ENCODE measurements at regions not wholly inside any gene's neighbourhood (a gene's known extent, or its start where the extent isn't known, plus 50 kb on each side); places are given as distances from the start of the nearest gene placed in this dataset.

- H3K4me1 ChIP-seq (replicated peaks; ENCODE audit: insufficient read depth) = no peaks in the 10 kb centered on the region
- POLR2A ChIA-PET (ENCODE audit: unreplicated experiment) = no interaction called here
- intact Hi-C loops (cut with micrococcal nuclease; ENCODE audit: unreplicated experiment) = no loop called here
- H3K4me2 ChIP-seq = no peak overlapping the region
- no peaks in the 10 kb centered on the region for H3F3A ChIP-seq (ENCODE audit: insufficient read depth, low read depth)
- no peak for TF ChIP-seq EZH2 (IDR thresholded peaks at IDR 0.05; ENCODE audit: low read depth)
- no peak for TF ChIP-seq CTCF (conservative IDR thresholded peaks at IDR 0.05)
- no peak overlapping the region for H3K4me3 ChIP-seq
- H4K20me1 ChIP-seq (ENCODE audit: insufficient read depth) = no peaks in the 10 kb centered on the region
- no TSS peak for BruUV-seq (replicated peaks)
- DNase-seq = no peak
- H3K9me3 ChIP-seq (ENCODE audit: insufficient read depth, low read depth) = peaks cover 7% of the 10 kb centered on the region; the same call in 1 of the 2 replicates
- no peaks in the 10 kb centered on the region for H3K9me2 ChIP-seq (ENCODE audit: insufficient read depth)
- H3K27me3 ChIP-seq (ENCODE audit: insufficient read depth, low read depth) = no peaks in the 10 kb centered on the region
- no peak overlapping the region for H3K27ac ChIP-seq
- CTCF ChIA-PET = no interaction called here
- no peaks in the 10 kb centered on the region for H3K79me2 ChIP-seq (ENCODE audit: low read depth)
- H2AFZ ChIP-seq = no peak overlapping the region
- H3K36me3 ChIP-seq (ENCODE audit: low read depth) = no peaks in the 10 kb centered on the region
These were observed 384.5 kb upstream of the C1orf87 start for GRCh38 chr1:60458111-60458510.

GRCh38 chr1:60449876-60450275 is 376.3 kb upstream of the C1orf87 start:
- Histone ChIP-seq H3K4me2 (no peak overlapping the region), H3K4me3 (no peak overlapping the region), H3K36me3 (ENCODE audit: low read depth) (no peaks in the 10 kb centered on the region), H3F3A (ENCODE audit: insufficient read depth, low read depth) (no peaks in the 10 kb centered on the region), H3K4me1 (replicated peaks; ENCODE audit: insufficient read depth) (no peaks in the 10 kb centered on the region), H3K27me3 (ENCODE audit: insufficient read depth, low read depth) (no peaks in the 10 kb centered on the region), H3K9me2 (ENCODE audit: insufficient read depth) (no peaks in the 10 kb centered on the region), H3K79me2 (ENCODE audit: low read depth) (no peaks in the 10 kb centered on the region), H2AFZ (no peak overlapping the region), H3K9me3 (ENCODE audit: insufficient read depth, low read depth) (no peaks in the 10 kb centered on the region), H4K20me1 (ENCODE audit: insufficient read depth) (no peaks in the 10 kb centered on the region), H3K27ac (no peak overlapping the region)
- ChIA-PET POLR2A (ENCODE audit: unreplicated experiment) (no interaction called here), CTCF (no interaction called here)
- BruUV-seq (replicated peaks) = no TSS peak
- TF ChIP-seq CTCF (conservative IDR thresholded peaks at IDR 0.05) (no peak), EZH2 (IDR thresholded peaks at IDR 0.05; ENCODE audit: low read depth) (no peak)
- intact Hi-C loops (cut with micrococcal nuclease; ENCODE audit: unreplicated experiment) = no loop called here
- DNase-seq = no peak

- no peaks in the 10 kb centered on the region for H3K4me1 ChIP-seq (replicated peaks; ENCODE audit: insufficient read depth)
- no peak overlapping the region for H2AFZ ChIP-seq
- CTCF ChIA-PET = no interaction called here
- H3K27me3 ChIP-seq (ENCODE audit: insufficient read depth, low read depth) = no peaks in the 10 kb centered on the region
- intact Hi-C loops (cut with micrococcal nuclease; ENCODE audit: unreplicated experiment) = no loop called here
- POLR2A ChIA-PET (ENCODE audit: unreplicated experiment) = no interaction called here
- H3K9me3 ChIP-seq (ENCODE audit: insufficient read depth, low read depth) = no peaks in the 10 kb centered on the region
- no peak overlapping the region for H3K4me3 ChIP-seq
- H3K4me2 ChIP-seq = no peak overlapping the region
- H3K27ac ChIP-seq = no peak overlapping the region
- no peaks in the 10 kb centered on the region for H3K36me3 ChIP-seq (ENCODE audit: low read depth)
- no peaks in the 10 kb centered on the region for H3K9me2 ChIP-seq (ENCODE audit: insufficient read depth)
- DNase-seq = no peak
- H3F3A ChIP-seq (ENCODE audit: insufficient read depth, low read depth) = no peaks in the 10 kb centered on the region
- no peak for TF ChIP-seq CTCF (conservative IDR thresholded peaks at IDR 0.05)
- no peak for TF ChIP-seq EZH2 (IDR thresholded peaks at IDR 0.05; ENCODE audit: low read depth)
- H4K20me1 ChIP-seq (ENCODE audit: insufficient read depth) = no peaks in the 10 kb centered on the region
- BruUV-seq (replicated peaks) = no TSS peak
- H3K79me2 ChIP-seq (ENCODE audit: low read depth) = no peaks in the 10 kb centered on the region
These were observed 375.3 kb upstream of the C1orf87 start for GRCh38 chr1:60448850-60449249.
